ENCODE measurements at regions not wholly inside any gene's neighbourhood (a gene's known extent, or its start where the extent isn't known, plus 50 kb on each side); places are given as distances from the start of the nearest gene placed in this dataset.

- Mint-ChIP-seq H3K4me1 (ENCODE audit: low read depth) (no peaks in the 10 kb centered on the region), H3K9me3 (peaks cover 3% of the 10 kb centered on the region), H3K4me3 (no peak overlapping the region), H3K36me3 (ENCODE audit: low read depth) (no peaks in the 10 kb centered on the region), H3K27ac (no peak overlapping the region), H3K27me3 (no peaks in the 10 kb centered on the region)
- POLR2A ChIA-PET, result no interaction called here
- ATAC-seq (no peak), DNase-seq (no peak)
- TF ChIP-seq CTCF (IDR thresholded peaks at IDR 0.05), result no peak
- CTCF ChIA-PET, result no interaction called here
- intact Hi-C loops (cut with micrococcal nuclease), result no loop called here
Observed at GRCh38 chr14:39860596-39861228, 428.5 kb upstream of the FBXO33 start.

- TF ChIP-seq CTCF (IDR thresholded peaks at IDR 0.05), result no peak
- Mint-ChIP-seq H3K9me3 (peaks cover 4% of the 10 kb centered on the region), H3K4me1 (ENCODE audit: low read depth) (no peaks in the 10 kb centered on the region), H3K4me3 (no peak overlapping the region), H3K27me3 (no peaks in the 10 kb centered on the region), H3K27ac (no peak overlapping the region), H3K36me3 (ENCODE audit: low read depth) (no peaks in the 10 kb centered on the region)
- ChIA-PET POLR2A (no interaction called here), CTCF (no interaction called here)
- intact Hi-C loops (cut with micrococcal nuclease), result no loop called here
- no peak for DNase-seq
- ATAC-seq, result no peak
Observed at GRCh38 chr14:39859314-39859713, 427.1 kb upstream of the FBXO33 start.

GRCh38 chr14:39857376-39858055 is 425.3 kb upstream of the FBXO33 start:
- POLR2A ChIA-PET, result no interaction called here
- H3K4me1 Mint-ChIP-seq (ENCODE audit: low read depth), result no peaks in the 10 kb centered on the region
- H3K27ac Mint-ChIP-seq, result no peak overlapping the region
- no peaks in the 10 kb centered on the region for H3K27me3 Mint-ChIP-seq
- no peak for TF ChIP-seq CTCF (IDR thresholded peaks at IDR 0.05)
- intact Hi-C loops (cut with micrococcal nuclease), result no loop called here
- no peaks in the 10 kb centered on the region for H3K36me3 Mint-ChIP-seq (ENCODE audit: low read depth)
- CTCF ChIA-PET, result no interaction called here
- no peak overlapping the region for H3K4me3 Mint-ChIP-seq
- ATAC-seq (no peak), DNase-seq (no peak)
- peaks cover 3% of the 10 kb centered on the region for H3K9me3 Mint-ChIP-seq

- no peaks in the 10 kb centered on the region for H3K36me3 Mint-ChIP-seq (ENCODE audit: low read depth)
- H3K9me3 Mint-ChIP-seq, result peaks cover 1% of the 10 kb centered on the region
- DNase-seq, result no peak
- no peaks in the 10 kb centered on the region for H3K27me3 Mint-ChIP-seq
- H3K27ac Mint-ChIP-seq, result no peak overlapping the region
- intact Hi-C loops (cut with micrococcal nuclease), result no loop called here
- no peak for ATAC-seq
- POLR2A ChIA-PET, result no interaction called here
- no peak for TF ChIP-seq CTCF (IDR thresholded peaks at IDR 0.05)
- no peak overlapping the region for H3K4me3 Mint-ChIP-seq
- CTCF ChIA-PET, result no interaction called here
- no peaks in the 10 kb centered on the region for H3K4me1 Mint-ChIP-seq (ENCODE audit: low read depth)
Observed at GRCh38 chr14:39853441-39853840, 421.2 kb upstream of the FBXO33 start.

- ATAC-seq, result no peak
- intact Hi-C loops (cut with micrococcal nuclease), result no loop called here
- H3K36me3 Mint-ChIP-seq (ENCODE audit: low read depth), result no peaks in the 10 kb centered on the region
Observed at GRCh38 chr14:39851202-39851601, 419.0 kb upstream of the FBXO33 start.

More at GRCh38 chr14:39851202-39851601, 419.0 kb upstream of the FBXO33 start:
- CTCF ChIA-PET, result no interaction called here
- Mint-ChIP-seq H3K27me3 (no peaks in the 10 kb centered on the region), H3K4me1 (ENCODE audit: low read depth) (no peaks in the 10 kb centered on the region), H3K27ac (no peak overlapping the region), H3K4me3 (no peak overlapping the region), H3K9me3 (peaks cover 1% of the 10 kb centered on the region)
- POLR2A ChIA-PET, result no interaction called here
- no peak for TF ChIP-seq CTCF (IDR thresholded peaks at IDR 0.05)
- DNase-seq, result no peak
